Ovary (tissue), 3 donors: ENCODE measurements at regions not wholly inside any gene's neighbourhood (a gene's known extent, or its start where the extent isn't known, plus 50 kb on each side); places are given as distances from the start of the nearest gene placed in this dataset.

Source experiments
- POLR2A ChIP-seq: fragments of 450-650 bp; IDR thresholded peaks from one replicate; pipeline ENCODE4 v1.6.1; 2017; ENCODE audit warnings: antibody characterized with exemption, mild to moderate bottlenecking, moderate library complexity
- TF ChIP-seq, protein P1 (sequence below), 3 donors: fragments of 450-650 bp in 2 of 3; fragments of 200-600 bp in 1 of 3; IDR thresholded peaks; one replicate each; pipeline versions ENCODE4 v1.5.1 to v1.8.0; 2016 to 2022; ENCODE audit warnings: antibody characterized with exemption in 3 of 3, mild to moderate bottlenecking in 1 of 3
- donor health status: DM: no; HTN: no; CAD: no.

DNA sequence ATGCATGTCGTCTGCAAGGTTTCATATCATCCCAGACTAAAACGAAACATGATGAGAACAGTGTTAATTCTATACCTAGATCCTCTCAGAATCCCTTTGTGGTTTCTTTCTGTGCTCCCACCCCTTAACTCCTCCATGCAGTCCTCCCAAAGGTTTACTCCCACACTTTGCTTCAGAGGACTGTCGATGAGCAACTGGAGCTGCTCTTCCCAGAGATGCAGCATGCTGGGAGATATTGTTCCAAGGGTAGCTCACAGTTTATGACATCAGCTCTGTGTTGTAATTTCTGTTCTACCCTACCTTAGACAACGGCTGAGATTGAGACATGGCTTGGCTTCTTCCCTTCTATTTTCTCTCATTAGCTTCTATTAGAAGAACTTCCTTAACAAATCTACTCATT lies 313.0 kb upstream of the COL8A1 start:
- TF ChIP-seq, protein P1, sequence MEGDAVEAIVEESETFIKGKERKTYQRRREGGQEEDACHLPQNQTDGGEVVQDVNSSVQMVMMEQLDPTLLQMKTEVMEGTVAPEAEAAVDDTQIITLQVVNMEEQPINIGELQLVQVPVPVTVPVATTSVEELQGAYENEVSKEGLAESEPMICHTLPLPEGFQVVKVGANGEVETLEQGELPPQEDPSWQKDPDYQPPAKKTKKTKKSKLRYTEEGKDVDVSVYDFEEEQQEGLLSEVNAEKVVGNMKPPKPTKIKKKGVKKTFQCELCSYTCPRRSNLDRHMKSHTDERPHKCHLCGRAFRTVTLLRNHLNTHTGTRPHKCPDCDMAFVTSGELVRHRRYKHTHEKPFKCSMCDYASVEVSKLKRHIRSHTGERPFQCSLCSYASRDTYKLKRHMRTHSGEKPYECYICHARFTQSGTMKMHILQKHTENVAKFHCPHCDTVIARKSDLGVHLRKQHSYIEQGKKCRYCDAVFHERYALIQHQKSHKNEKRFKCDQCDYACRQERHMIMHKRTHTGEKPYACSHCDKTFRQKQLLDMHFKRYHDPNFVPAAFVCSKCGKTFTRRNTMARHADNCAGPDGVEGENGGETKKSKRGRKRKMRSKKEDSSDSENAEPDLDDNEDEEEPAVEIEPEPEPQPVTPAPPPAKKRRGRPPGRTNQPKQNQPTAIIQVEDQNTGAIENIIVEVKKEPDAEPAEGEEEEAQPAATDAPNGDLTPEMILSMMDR (IDR thresholded peaks at IDR 0.05), result no peak
- TF ChIP-seq POLR2A, result no peak
